Small intestine (tissue), 7 donors: ENCODE measurements at regions not wholly inside any gene's neighbourhood (a gene's known extent, or its start where the extent isn't known, plus 50 kb on each side); places are given as distances from the start of the nearest gene placed in this dataset.

Source experiments
- DNase-seq, 2 donors: peaks; one replicate each; pipeline versions ENCODE4 v3.0.0 to v3.0.0-alpha.2; 2013
- FAIRE-seq: peaks from 2 replicates; lab custom pipeline; 2012; peaks lifted over from hg19 to GRCh38; lab: Jason Lieb, UNC
- H3K27ac ChIP-seq, 3 donors: one replicate each; pipeline ENCODE4 v1.5.1; 2013; ENCODE audit warnings: low read length in 2 of 3, mild to moderate bottlenecking in 2 of 3, control low read depth in 1 of 3, inconsistent platforms in 1 of 3, low read depth in 1 of 3, moderate library complexity in 1 of 3
- H3K27me3 ChIP-seq, 3 donors: one replicate each; pipeline ENCODE4 v1.6.1; 2013; ENCODE audit warnings: low read length in 3 of 3, inconsistent platforms in 1 of 3; ENCODE audit not compliant: control insufficient read depth in 3 of 3, insufficient read depth in 3 of 3
- H3K36me3 ChIP-seq, 3 donors: one replicate each; pipeline ENCODE4 v1.6.1; 2013; ENCODE audit warnings: low read length in 3 of 3, inconsistent platforms in 1 of 3, low read depth in 1 of 3, mild to moderate bottlenecking in 1 of 3, moderate library complexity in 1 of 3; ENCODE audit not compliant: control insufficient read depth in 3 of 3, insufficient read depth in 2 of 3
- H3K4me1 ChIP-seq, 3 donors: one replicate each; pipeline ENCODE4 v1.6.1; 2013; ENCODE audit warnings: low read length in 2 of 3, inconsistent platforms in 1 of 3, low read depth in 1 of 3, mild to moderate bottlenecking in 1 of 3, moderate library complexity in 1 of 3; ENCODE audit not compliant: control insufficient read depth in 3 of 3, insufficient read depth in 2 of 3
- H3K4me3 ChIP-seq, 3 donors: one replicate each; pipeline ENCODE4 v1.5.1; 2013; ENCODE audit warnings: low read length in 3 of 3, control low read depth in 1 of 3, inconsistent platforms in 1 of 3, low read depth in 1 of 3, mild to moderate bottlenecking in 1 of 3, moderate library complexity in 1 of 3
- H3K9me3 ChIP-seq, 2 donors: one replicate each; pipeline ENCODE4 v1.6.1; 2013; ENCODE audit warnings: low read depth in 1 of 2, low read length in 1 of 2; ENCODE audit not compliant: control insufficient read depth in 2 of 2, insufficient read depth in 1 of 2
- WGBS, 3 donors: extraction: QIAGEN DNeasy Blood & Tissue Kit; methylation state at CpG; one replicate each; pipeline ENCODE4 v1.1.7; 2013; 5-methylcytosine and 5-hydroxymethylcytosine counted together
- donor health status: healthy with polysubstance abuse.
- donor health status: control.
- donor health status: control.
- donor health status: Bipolar disorder and iron deficiency.
- donor health status: healthy.

DNA sequence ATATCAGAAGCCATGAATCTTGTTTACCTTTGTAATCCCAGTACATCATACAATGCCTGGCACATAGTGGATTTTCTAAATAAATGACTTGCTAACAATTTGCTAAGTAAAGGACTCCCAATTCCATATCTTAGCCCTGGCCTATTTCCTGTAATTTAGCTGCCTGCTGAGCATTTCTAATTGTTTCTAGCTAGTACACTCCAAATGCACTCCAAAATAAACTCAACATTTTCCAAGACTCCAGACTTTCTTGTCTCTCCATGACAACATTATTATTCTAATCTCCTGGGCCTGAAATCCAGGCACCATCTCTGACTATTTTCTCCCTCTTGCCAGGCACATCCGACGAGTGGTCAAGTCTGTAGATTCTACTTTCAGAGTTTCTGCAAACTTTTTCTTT lies 773.5 kb downstream of the SQOR start:
- Histone ChIP-seq H3K4me1 (no peaks in the 10 kb centered on the region), H3K27me3 (no peaks in the 10 kb centered on the region), H3K9me3 (no peaks in the 10 kb centered on the region), H3K27ac (no peak overlapping the region), H3K36me3 (no peaks in the 10 kb centered on the region), H3K4me3 (no peak overlapping the region)
- FAIRE-seq (no peak), DNase-seq (no peak)
- 66 to 88% (median 78%) methylated on average over 2 of the region's 2 CpGs for WGBS, 3 donors

DNA sequence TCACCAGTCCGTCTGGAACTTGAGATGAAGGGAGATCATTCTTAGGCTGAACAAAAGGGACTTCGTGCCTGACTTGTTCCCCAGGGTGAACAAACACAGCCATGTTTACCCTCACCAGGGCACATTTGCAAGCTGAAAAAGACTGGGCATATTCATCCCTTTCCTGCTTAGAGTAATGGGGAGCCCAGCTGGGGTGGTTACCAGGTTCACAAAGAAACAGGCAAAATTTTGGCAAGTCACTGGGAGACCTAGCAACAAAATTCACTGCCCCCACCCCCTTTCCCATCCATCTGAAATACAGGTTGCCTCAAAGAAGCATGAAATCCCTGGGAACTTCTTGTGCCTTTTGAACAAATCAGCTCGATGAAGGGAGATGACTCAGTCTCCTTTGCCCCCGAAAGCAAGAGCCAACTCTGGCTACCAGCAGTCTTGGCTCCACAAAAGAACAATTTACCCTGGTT lies 775.0 kb downstream of the SQOR start:
- no peak for DNase-seq
- WGBS, 3 donors, result 68 to 71% (median 69%) methylated on average over 4 of the region's 4 CpGs
- FAIRE-seq, result no peak
- no peaks in the 10 kb centered on the region for H3K4me1 ChIP-seq
- no peaks in the 10 kb centered on the region for H3K27me3 ChIP-seq
- H3K4me3 ChIP-seq, result no peak overlapping the region
- H3K9me3 ChIP-seq, result no peaks in the 10 kb centered on the region
- H3K27ac ChIP-seq, result no peak overlapping the region
- no peaks in the 10 kb centered on the region for H3K36me3 ChIP-seq

DNA sequence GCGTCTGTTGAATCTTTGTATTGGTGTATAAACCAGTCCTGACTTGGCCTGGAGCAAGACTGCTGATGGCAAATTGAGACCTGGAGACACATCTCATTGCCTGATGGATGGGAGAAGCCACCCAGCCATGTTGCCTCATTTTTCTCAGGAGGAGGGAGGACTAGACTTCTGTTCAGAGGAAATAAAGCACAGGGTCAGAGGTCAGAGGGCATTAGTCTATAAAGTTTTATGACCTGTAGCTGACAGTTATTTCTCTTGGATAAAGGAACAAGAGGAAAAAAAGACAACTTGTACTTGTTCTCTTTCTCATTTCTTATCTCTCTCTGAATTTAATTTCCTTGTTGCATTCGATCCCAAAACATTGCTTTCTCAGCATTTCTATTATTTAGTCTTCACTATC lies 775.9 kb downstream of the SQOR start:
- H3K4me1 ChIP-seq, result no peaks in the 10 kb centered on the region
- 49 to 67% (median 56%) methylated on average over 2 of the region's 2 CpGs for WGBS, 3 donors
- H3K36me3 ChIP-seq, result no peaks in the 10 kb centered on the region
- no peak for FAIRE-seq
- H3K27me3 ChIP-seq, result no peaks in the 10 kb centered on the region
- no peak overlapping the region for H3K4me3 ChIP-seq
- H3K9me3 ChIP-seq, result no peaks in the 10 kb centered on the region
- no peak overlapping the region for H3K27ac ChIP-seq
- DNase-seq, result no peak

DNA sequence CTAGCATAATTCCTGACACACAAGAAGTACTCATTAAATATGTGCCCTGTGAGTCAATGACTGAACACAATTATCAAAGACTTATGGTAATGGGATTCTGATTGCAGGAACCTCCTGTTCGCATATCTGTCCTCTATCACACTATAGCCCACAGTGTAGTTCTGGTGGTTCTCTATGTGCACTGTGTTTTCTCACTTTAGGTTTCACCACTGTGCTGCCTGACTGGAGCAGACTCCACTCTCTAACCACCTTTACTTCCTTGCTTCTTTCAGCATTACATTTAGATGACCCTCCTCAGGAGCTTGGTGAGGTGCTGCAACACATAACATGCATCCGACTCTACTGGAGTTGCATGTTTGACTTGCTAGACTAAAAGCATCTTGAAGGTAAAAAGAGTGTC lies 777.1 kb downstream of the SQOR start:
- 93 to 100% (median 97%) methylated on average over 2 of the region's 2 CpGs for WGBS, 3 donors
- DNase-seq, result no peak
- no peak overlapping the region for H3K4me3 ChIP-seq

DNA sequence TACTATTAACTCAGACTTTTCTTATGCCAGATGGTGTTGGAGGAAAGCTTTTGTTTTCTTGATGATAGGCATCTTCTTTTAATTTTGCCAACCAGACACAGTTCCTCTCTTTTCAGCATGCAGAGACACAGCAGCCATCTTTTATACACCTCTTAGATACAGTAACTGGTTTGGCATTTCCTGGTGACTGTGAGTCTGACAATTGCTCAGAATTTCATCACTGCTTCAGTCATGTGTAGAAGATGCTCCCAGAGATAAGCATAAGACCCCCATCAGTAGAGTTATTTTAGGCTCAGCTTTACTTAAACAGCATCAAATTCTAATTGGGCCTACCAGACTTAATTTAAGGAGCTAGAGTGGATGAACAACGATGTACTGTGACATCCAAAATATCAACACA lies 779.0 kb downstream of the SQOR start:
- DNase-seq, result no peak
- Histone ChIP-seq H3K4me1 (no peaks in the 10 kb centered on the region), H3K9me3 (no peaks in the 10 kb centered on the region), H3K27ac (no peak overlapping the region), H3K36me3 (no peaks in the 10 kb centered on the region), H3K27me3 (no peaks in the 10 kb centered on the region), H3K4me3 (no peak overlapping the region)
- FAIRE-seq, result no peak
- WGBS, 3 donors, result 89 to 93% (median 92%) methylated on average over 1 of the region's 1 CpG

More for the DNA sequence above, 777.1 kb downstream of the SQOR start:
- no peak overlapping the region for H3K27ac ChIP-seq
- H3K36me3 ChIP-seq, result no peaks in the 10 kb centered on the region
- no peaks in the 10 kb centered on the region for H3K9me3 ChIP-seq
- no peak for FAIRE-seq
- no peaks in the 10 kb centered on the region for H3K27me3 ChIP-seq
- H3K4me1 ChIP-seq, result no peaks in the 10 kb centered on the region

DNA sequence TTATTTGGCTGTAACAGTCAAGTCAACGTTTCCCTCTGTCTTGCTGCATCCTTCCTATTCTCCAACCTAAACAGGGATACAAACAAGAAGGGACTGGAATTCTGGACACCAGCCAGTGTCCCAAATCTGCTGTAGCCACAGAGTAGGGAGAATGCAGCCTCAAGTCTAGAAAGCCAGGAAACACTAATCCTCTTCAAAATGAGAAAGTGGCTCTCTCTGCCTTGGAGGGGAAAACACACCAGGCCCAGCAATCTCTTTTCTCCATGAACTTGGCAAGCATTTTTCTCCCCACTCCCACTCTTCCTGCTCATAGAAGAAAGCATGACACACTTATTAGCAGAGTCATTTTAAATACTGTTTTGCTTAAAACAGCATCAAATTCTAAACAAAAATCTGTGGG lies 781.7 kb downstream of the SQOR start:
- Histone ChIP-seq H3K27ac (no peak overlapping the region), H3K4me1 (no peaks in the 10 kb centered on the region), H3K36me3 (no peaks in the 10 kb centered on the region), H3K4me3 (no peak overlapping the region), H3K27me3 (no peaks in the 10 kb centered on the region), H3K9me3 (no peaks in the 10 kb centered on the region)
- no peak for FAIRE-seq
- no peak for DNase-seq
- WGBS, 3 donors, result 45 to 67% (median 52%) methylated on average over 1 of the region's 1 CpG

DNA sequence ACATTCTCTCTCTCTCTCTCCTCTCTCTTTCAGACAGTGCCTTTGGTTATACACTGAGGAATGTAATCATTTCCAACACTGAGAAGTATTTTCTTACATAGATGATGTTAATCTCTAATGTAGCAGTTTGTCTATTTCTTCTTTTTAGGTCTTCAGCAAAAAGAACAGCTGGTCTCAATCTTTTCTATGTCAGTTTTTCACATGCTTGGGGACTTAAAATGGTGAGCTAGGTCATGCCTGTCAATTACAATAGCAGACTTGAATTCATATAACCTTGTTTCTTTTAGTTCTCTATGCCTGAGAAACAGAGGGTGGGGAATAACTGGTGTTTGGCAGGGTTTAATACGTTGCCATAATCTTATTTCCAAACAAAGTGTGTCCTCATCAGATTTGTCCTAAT lies 786.2 kb downstream of the SQOR start:
- Histone ChIP-seq H3K27ac (no peak overlapping the region), H3K9me3 (peaks cover 0 to 13% of the 10 kb centered on the region in 2 donors), H3K4me1 (no peaks in the 10 kb centered on the region), H3K36me3 (no peaks in the 10 kb centered on the region), H3K4me3 (no peak overlapping the region), H3K27me3 (no peaks in the 10 kb centered on the region)
- WGBS, 3 donors, result 26 to 44% (median 31%) methylated on average over 1 of the region's 1 CpG
- FAIRE-seq (no peak), DNase-seq (no peak)

DNA sequence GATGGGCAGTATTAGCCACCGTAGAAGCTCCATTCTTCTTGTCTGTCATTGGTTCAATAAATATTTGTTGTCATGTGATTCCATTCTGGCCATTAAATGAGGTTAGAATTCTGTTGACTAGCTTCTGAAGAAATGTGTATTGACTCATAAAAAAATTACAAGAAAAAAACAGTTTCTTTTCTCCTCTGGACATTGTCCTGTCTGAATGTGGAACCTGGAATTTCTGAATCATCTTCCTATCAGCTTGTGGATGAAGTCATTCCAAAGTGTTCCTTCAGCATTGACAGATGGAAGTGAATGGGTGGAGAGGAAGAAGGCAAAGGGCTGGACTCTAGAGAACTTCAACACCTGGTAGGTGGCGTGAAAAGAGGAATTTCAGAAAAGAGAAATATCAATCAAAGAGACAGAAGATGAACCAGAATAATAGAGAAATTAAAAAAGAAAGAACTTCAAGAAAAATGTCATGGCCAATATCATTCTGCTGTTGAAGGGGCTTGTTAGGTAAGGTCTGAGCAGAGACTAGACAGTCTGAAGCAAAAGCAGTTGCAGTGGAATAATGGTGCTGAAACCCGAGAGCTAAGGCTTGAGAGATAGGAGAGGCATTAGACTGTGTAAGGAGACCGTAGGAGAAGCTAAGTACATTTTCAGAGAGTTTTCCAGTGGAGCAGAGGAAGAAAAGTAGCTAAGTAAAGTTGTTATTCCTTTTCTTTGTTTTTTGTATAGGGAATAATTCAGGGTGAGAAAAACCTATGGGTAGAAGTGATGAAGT lies 806.6 kb downstream of the SQOR start:
- WGBS, 3 donors, result 72 to 81% (median 77%) methylated on average over 4 of the region's 4 CpGs
- Histone ChIP-seq H3K4me1 (no peaks in the 10 kb centered on the region), H3K27ac (no peak overlapping the region), H3K4me3 (no peak overlapping the region), H3K27me3 (no peaks in the 10 kb centered on the region), H3K36me3 (no peaks in the 10 kb centered on the region), H3K9me3 (no peaks in the 10 kb centered on the region)
- FAIRE-seq, result no peak
- no peak for DNase-seq

DNA sequence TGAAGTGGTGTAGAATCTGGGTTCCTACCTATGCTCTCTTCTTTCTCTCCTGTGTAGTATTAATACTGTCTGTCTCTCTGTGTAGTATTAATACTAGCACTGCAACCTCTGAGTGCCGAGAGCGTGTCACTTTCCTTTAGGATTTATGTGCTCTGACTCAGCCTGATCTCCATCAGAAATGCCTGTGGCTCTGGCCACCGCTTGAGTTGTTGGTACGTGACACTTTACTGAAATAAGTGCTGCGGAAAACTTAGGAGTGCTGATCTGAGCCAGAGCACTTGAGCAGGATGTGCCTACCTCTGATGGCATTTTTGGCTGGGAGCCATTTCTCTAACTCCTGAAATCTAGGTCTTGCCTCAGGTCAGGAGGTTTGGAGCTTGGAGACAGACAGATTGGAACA lies 807.4 kb downstream of the SQOR start:
- whole genome bisulfite sequencing, 3 donors, result 86 to 92% (median 90%) methylated on average over 5 of the region's 5 CpGs
- no peaks in the 10 kb centered on the region for H3K4me1 ChIP-seq
- no peak for FAIRE-seq
- H3K36me3 ChIP-seq, result no peaks in the 10 kb centered on the region
- no peaks in the 10 kb centered on the region for H3K9me3 ChIP-seq
- no peak overlapping the region for H3K27ac ChIP-seq
- no peak overlapping the region for H3K4me3 ChIP-seq
- no peak for DNase-seq
- no peaks in the 10 kb centered on the region for H3K27me3 ChIP-seq
